ENCODE measurements at regions not wholly inside any gene's neighbourhood (a gene's known extent, or its start where the extent isn't known, plus 50 kb on each side); places are given as distances from the start of the nearest gene placed in this dataset.
A peak's percentile ranks its signal among the peaks of the same experiment; 100 is the strongest.

GRCh38 chr1:100791586-100791985 lies 72.0 kb downstream of the VCAM1 start:
- Histone ChIP-seq H3K4me2 (ENCODE audit: low read length) (no peak overlapping the region), H3K27me3 (ENCODE audit: insufficient read depth, low read length) (no peaks in the 10 kb centered on the region), H3K4me3 (ENCODE audit: insufficient read depth, low read depth, low read length) (no peak overlapping the region), H3K9me3 (ENCODE audit: insufficient read depth, low read depth, low read length) (no peaks in the 10 kb centered on the region), H3K36me3 (ENCODE audit: insufficient read depth, low read length) (no peaks in the 10 kb centered on the region), H2AFZ (ENCODE audit: low read depth, low read length) (no peak overlapping the region), H3K4me1 (ENCODE audit: insufficient read depth, low read length) (peaks cover under 1% of the 10 kb centered on the region), H3K79me2 (ENCODE audit: insufficient read depth, low read length) (no peaks in the 10 kb centered on the region), H3K9ac (ENCODE audit: low read length) (no peak overlapping the region), H3K27ac (ENCODE audit: low read depth, low read length) (no peak overlapping the region), H4K20me1 (ENCODE audit: insufficient read depth, low read length) (no peaks in the 10 kb centered on the region)
- H3K27ac Mint-ChIP-seq (ENCODE audit: unreplicated experiment): no peak overlapping the region
- H3K4me1 Mint-ChIP-seq (ENCODE audit: low read depth, unreplicated experiment): peaks cover 3% of the 10 kb centered on the region
- H3K27me3 Mint-ChIP-seq (ENCODE audit: low read depth, unreplicated experiment): peaks cover 2% of the 10 kb centered on the region
- no peak overlapping the region for H3K4me3 Mint-ChIP-seq (ENCODE audit: unreplicated experiment)
- TF ChIP-seq EZH2 (IDR thresholded peaks at IDR 0.05; ENCODE audit: insufficient read depth, low read length) (no peak), CTCF (IDR thresholded peaks at IDR 0.05; ENCODE audit: insufficient read depth, low read depth, low read length) (no peak)
- H3K36me3 Mint-ChIP-seq (ENCODE audit: low read depth, unreplicated experiment): no peaks in the 10 kb centered on the region
- DNase-seq (ENCODE audit: low read depth): peak; percentile 45
- no peaks in the 10 kb centered on the region for H3K9me3 Mint-ChIP-seq (ENCODE audit: unreplicated experiment)
- peak; percentile 69 for FAIRE-seq

- no peaks in the 10 kb centered on the region for H3K36me3 Mint-ChIP-seq (ENCODE audit: low read depth, unreplicated experiment)
- no peaks in the 10 kb centered on the region for H3K9me3 ChIP-seq (ENCODE audit: insufficient read depth, low read depth, low read length)
Observed at GRCh38 chr1:100793659-100794058, 74.1 kb downstream of the VCAM1 start.

More at GRCh38 chr1:100793659-100794058, 74.1 kb downstream of the VCAM1 start:
- no peak for FAIRE-seq
- Mint-ChIP-seq H3K27me3 (ENCODE audit: low read depth, unreplicated experiment) (peaks cover 2% of the 10 kb centered on the region), H3K4me1 (ENCODE audit: low read depth, unreplicated experiment) (peaks cover 3% of the 10 kb centered on the region), H3K9me3 (ENCODE audit: unreplicated experiment) (no peaks in the 10 kb centered on the region), H3K4me3 (ENCODE audit: unreplicated experiment) (no peak overlapping the region), H3K27ac (ENCODE audit: unreplicated experiment) (no peak overlapping the region)
- Histone ChIP-seq H3K9ac (ENCODE audit: low read length) (no peak overlapping the region), H3K79me2 (ENCODE audit: insufficient read depth, low read length) (no peaks in the 10 kb centered on the region), H3K36me3 (ENCODE audit: insufficient read depth, low read length) (no peaks in the 10 kb centered on the region), H3K4me3 (ENCODE audit: insufficient read depth, low read depth, low read length) (no peak overlapping the region), H3K4me2 (ENCODE audit: low read length) (no peak overlapping the region), H4K20me1 (ENCODE audit: insufficient read depth, low read length) (no peaks in the 10 kb centered on the region), H2AFZ (ENCODE audit: low read depth, low read length) (no peak overlapping the region), H3K27ac (ENCODE audit: low read depth, low read length) (no peak overlapping the region), H3K4me1 (ENCODE audit: insufficient read depth, low read length) (no peaks in the 10 kb centered on the region), H3K27me3 (ENCODE audit: insufficient read depth, low read length) (no peaks in the 10 kb centered on the region)
- no peak for DNase-seq (ENCODE audit: low read depth)
- TF ChIP-seq CTCF (IDR thresholded peaks at IDR 0.05; ENCODE audit: insufficient read depth, low read depth, low read length) (no peak), EZH2 (IDR thresholded peaks at IDR 0.05; ENCODE audit: insufficient read depth, low read length) (no peak)
